Stimulated activated CD4-positive, alpha-beta T cell treated with anti-CD3 and anti-CD28 coated beads, Interleukin-1b, Interleukin-23, amount 100 ng/mL, for 4 hours (primary cell): ENCODE measurements at regions not wholly inside any gene's neighbourhood (a gene's known extent, or its start where the extent isn't known, plus 50 kb on each side); places are given as distances from the start of the nearest gene placed in this dataset.

Experiments used
- DNase-seq, 2 donors: peaks; one replicate each; pipeline ENCODE4 v3.0.0-alpha.2; 2020; ENCODE audit warnings: low read depth in 2 of 2

GRCh38 chr9:105064248-105065097 is 136.5 kb upstream of the ABCA1 start:
- no peak for DNase-seq

- no peak for DNase-seq
Measured at GRCh38 chr9:105065098-105066088, 137.4 kb upstream of the ABCA1 start.

- no peak for DNase-seq
Measured at GRCh38 chr9:105066275-105066865, 138.4 kb upstream of the ABCA1 start.

GRCh38 chr9:105067895-105068580 is 140.1 kb upstream of the ABCA1 start:
- no peak for DNase-seq

DNA sequence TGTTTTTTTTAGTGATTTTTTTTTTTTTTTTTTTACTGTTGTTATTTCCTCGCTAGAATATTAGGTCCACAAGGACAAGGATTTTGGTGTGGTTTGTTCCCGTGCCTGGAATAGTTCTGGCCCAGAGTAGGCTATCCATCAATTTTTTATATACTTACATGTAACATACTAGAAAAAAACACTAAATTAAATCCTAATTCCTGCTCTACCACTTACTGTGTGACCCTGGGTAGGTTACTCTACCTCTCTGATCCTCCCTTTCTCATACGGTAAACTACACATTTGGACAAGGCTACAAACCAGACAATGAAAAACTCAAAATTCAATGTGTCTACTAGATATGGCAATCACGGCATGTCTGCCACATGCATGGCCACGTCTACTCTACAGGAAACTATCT is 141.3 kb upstream of the ABCA1 start:
- DNase-seq = no peak

DNA sequence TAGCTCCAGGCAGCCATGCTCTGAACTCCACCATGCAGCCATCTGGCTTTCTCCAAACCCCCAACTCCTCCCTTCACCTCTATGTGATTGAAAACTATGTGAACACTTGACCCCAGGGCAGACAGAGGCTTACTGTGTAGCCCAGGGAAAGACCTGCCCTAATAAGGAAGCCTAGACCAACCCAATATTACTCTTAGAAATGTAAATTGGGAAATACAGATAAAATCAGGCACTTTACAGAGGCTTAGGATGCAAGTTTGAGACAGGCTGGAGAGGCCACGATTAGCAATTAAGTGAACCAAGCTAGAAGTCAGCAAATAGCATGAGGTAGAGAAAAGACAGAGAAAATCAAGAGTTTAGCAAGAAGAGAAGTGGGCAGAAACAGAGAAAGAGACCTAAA is 141.7 kb upstream of the ABCA1 start:
- no peak for DNase-seq

DNA sequence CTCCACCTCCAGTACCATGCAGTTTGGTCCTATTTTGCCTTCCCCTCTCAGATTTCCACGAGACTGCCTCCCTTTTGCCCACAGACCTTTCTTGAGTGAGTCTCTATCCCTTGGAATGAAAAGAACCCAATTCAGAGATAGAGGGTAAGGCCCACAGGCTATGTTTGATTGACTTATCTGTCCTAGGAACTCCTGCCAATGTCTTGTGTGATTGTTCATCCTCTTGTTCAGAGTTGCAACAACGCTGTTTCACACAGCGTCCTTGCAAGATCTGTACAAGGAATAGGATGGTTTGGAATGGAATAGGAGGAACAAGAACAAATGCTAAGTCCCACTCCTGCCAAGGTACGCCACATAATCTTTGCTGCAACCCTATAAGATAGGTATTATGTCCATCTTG is 142.2 kb upstream of the ABCA1 start:
- no peak for DNase-seq

DNA sequence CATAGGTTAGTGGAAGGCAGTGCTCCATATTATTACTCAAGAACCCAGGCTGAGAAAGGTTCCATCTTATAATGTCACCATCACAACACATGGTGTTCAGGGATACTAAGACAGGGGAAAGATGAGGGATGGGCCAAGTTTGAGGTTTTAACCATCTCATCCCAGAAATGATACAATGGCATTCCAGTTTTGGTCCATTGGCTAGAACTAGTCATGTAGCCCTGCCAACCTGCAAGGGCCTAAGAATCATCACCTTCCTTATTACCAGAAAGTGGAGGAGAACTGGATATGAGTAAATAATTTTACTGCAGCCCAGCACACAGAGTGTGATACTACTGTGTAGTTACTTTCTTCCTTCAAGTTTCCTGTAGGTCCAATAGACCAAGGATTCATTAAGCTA is 144.5 kb upstream of the ABCA1 start:
- DNase-seq = no peak

- no peak for DNase-seq
Measured at GRCh38 chr9:105073147-105073546, 145.2 kb upstream of the ABCA1 start.

- DNase-seq = no peak
Measured at GRCh38 chr9:105074491-105074890, 146.5 kb upstream of the ABCA1 start.

DNA sequence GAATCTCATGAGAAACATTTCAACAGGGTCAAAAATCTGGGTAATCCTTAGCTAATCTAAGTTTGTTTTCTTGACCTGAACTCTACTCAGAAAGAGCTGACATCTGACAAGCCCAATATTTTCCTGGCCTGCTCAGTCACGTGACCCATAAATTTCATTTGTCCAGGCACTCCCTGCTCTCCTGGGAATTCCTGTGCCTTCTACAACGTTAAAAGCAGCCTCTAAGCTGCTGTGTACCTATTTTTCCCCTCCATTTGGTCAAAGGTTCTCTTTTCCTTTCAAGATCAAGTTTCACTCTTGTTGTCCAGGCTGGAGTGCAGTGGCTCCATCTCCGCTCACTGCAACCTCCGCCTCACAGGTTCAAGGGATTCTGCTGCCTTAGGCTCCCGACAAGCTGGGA is 148.8 kb upstream of the ABCA1 start:
- no peak for DNase-seq

- no peak for DNase-seq
Measured at GRCh38 chr9:105079457-105079856, 151.5 kb upstream of the ABCA1 start.

DNA sequence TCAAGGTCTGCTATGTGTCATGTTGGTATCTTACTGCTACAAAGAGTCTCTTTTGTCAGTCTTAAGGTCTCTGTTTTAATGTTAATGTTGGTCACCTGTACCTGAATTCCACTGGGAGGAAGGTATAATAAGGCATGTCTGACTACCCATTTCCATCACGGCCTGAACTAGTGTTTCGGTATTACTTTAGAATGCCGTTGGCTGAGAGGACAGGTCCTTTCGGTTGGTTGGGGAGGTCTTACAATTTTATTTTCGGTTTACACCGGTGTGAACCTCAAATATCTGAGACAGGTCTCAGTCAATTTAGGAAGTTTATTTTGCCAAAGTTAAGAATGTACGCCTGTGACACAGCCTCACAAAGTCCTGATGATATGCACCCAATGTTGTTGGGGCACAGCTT is 154.9 kb upstream of the ABCA1 start:
- no peak for DNase-seq

- no peak for DNase-seq
Measured at GRCh38 chr9:105083256-105083655, 155.3 kb upstream of the ABCA1 start.

GRCh38 chr9:105087910-105088898 is 156.2 kb upstream of the SLC44A1 start:
- no peak for DNase-seq

DNA sequence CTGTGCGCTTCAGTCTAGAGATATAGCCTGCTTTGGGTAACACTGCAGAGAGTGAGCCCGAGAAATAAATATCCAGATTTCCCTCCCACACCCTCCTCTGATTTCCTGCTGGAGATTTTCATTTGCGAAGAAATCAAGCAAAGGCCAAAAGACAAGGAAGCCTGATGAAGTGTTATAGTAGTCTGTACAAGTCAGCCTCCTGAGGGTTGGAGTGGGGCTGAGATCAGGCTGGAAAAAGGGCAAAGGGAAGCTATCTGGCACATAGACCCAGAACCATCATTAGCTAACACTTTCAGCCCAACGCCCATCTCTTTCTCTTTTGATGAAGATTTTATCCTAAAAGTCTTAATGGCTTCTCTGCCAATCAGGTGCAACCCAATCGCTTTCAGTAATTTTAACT is 154.6 kb upstream of the SLC44A1 start:
- DNase-seq = no peak

DNA sequence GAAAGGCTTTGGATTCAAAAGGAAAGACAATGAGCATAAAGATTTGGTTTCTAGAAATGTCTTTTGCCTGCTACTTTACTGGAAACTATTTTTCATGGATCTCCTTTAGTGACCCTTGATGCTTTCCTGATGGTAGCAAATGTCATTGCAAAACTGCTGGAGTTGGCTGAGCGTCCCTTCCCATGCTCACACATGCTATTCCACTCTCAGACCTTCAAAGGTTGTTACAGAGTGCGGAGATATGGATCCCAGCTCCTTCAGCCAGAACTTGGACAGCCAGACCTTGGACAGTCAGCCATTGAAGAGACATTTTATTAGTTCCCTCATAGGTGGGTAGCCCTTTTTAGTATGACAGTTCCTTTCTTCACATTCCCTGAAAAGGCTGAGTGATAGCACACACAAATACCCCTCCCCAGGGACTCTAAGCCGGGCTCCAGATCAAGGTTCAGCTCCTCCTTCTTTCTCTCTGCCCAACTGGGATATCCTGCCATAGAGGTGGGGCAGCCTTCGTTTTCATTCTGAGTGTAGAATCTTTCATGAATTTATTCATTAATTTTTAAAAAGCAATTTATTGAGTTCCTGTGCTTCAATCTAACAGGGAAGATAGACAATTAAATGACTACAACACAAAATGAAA is 153.3 kb upstream of the SLC44A1 start:
- DNase-seq = no peak

GRCh38 chr9:105093685-105094084 is 150.8 kb upstream of the SLC44A1 start:
- no peak for DNase-seq

DNA sequence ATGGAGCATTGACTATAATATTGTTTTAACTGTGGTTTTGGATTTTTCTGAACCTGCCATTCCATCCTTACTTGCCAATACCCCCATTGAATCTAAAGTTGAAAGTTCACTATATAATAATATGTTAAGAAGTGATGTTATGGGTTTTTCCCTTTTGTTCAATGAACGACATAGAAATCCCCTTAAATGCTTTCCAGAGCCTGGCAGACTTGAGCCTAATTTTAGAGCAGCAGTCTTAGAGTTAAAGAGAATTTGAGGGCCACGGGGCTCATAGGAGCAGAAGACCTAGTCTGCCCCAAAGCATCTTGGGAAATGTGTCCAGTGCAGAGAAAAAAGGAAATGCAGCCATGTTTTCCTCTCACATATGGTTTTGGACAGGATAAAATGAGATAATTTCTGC is 146.1 kb upstream of the SLC44A1 start:
- no peak for DNase-seq

- DNase-seq = no peak
Measured at GRCh38 chr9:105103776-105104175, 140.7 kb upstream of the SLC44A1 start.
